ENCODE measurements at regions not wholly inside any gene's neighbourhood (a gene's known extent, or its start where the extent isn't known, plus 50 kb on each side); places are given as distances from the start of the nearest gene placed in this dataset.

DNA sequence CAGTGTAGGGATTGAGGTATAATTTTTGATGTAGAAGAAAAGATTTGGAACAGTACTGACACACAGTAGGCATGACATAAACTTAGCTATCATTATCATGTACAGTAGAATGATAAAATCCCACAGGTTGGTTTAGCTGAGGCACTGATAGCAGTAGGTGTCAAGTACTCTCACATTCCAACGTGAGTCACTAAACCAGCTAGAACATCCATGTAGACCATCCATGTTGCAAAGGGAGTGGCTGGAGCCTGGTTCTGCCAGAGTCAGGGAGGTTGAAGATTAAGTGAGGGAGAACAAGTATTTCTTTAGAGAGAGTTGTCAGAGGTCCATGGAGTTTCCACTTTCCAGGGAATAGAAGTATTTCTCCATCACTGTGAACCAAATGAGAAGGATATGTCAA lies 157.2 kb upstream of the TMEM108 start:
- TF ChIP-seq CTCF (conservative IDR thresholded peaks at IDR 0.05 in 1 of 2, IDR thresholded peaks at IDR 0.05 in 1 of 2; ENCODE audit: extremely low read depth in 1 of 2, insufficient read depth in 1 of 2, low read depth in 1 of 2, low read length in 2 of 2): no peak
- TF ChIP-seq EZH2 (IDR thresholded peaks at IDR 0.05; ENCODE audit: borderline replicate concordance, low read length): no peak

Measured in mammary epithelial cell (primary cell).